Stimulated activated memory B cell treated with anti-CD40 and anti-IgM and Interleukin-4, amounts not matched to agents 10 μg/mL and 1 μg/mL and 100 μg/mL, for 72 hours (primary cell): ENCODE measurements at regions not wholly inside any gene's neighbourhood (a gene's known extent, or its start where the extent isn't known, plus 50 kb on each side); places are given as distances from the start of the nearest gene placed in this dataset.
"Not testable (repeated sequence)": the region's sequence is repeated elsewhere in the genome, so short reads cannot be mapped to it uniquely, and the experiment has no call there.

ENCODE experiments used
- ATAC-seq: fragments of 150-1000 bp; cut with Tn5 transposase; 2 replicates; pipeline ENCODE4 v1.10.0; 2021
- H3K27ac Mint-ChIP-seq: one replicate; pipeline ENCODE4 v1.8.0; 2022; ENCODE audit warnings: mild to moderate bottlenecking, mixed read lengths
- H3K27me3 Mint-ChIP-seq: one replicate; pipeline ENCODE4 v1.8.0; 2022; ENCODE audit warnings: mixed read lengths
- H3K36me3 Mint-ChIP-seq: one replicate; pipeline ENCODE4 v1.8.0; 2022; ENCODE audit warnings: mixed read lengths
- H3K4me1 Mint-ChIP-seq: one replicate; pipeline ENCODE4 v1.8.0; 2022; ENCODE audit warnings: mixed read lengths
- H3K4me3 Mint-ChIP-seq: one replicate; pipeline ENCODE4 v1.8.0; 2022; ENCODE audit warnings: mild to moderate bottlenecking, moderate library complexity, mixed read lengths
- H3K9me3 Mint-ChIP-seq: one replicate; pipeline ENCODE4 v1.8.0; 2022; ENCODE audit warnings: mixed read lengths

DNA sequence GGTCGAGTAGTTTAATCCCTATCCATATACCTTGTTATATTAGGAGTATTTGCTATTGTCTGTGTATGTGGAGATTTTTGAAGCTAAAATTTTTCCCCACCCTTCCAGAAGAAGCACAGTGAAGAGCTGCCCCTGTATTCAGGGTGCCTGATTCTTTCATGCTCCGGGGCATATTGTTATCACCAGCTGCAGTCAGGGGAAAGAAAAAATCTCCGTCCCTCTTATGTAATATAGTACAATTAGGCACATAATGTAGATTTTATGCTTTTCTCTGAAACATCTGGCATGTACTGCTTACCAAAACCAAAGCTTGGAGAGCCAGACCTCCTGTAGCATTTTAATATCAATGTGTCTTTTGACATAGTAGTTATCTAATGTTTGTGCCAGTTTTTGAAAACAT is 214.9 kb upstream of the EDNRB start:
- ATAC-seq, result no peak
- Mint-ChIP-seq H3K4me3 (no peak overlapping the region), H3K9me3 (no peaks in the 10 kb centered on the region), H3K36me3 (no peaks in the 10 kb centered on the region), H3K4me1 (peaks cover 8% of the 10 kb centered on the region), H3K27ac (no peak overlapping the region), H3K27me3 (no peaks in the 10 kb centered on the region)

- ATAC-seq, result no peak
- no peaks in the 10 kb centered on the region for H3K4me1 Mint-ChIP-seq
- H3K4me3 Mint-ChIP-seq, result no peak overlapping the region
- H3K27me3 Mint-ChIP-seq, result no peaks in the 10 kb centered on the region
- no peaks in the 10 kb centered on the region for H3K9me3 Mint-ChIP-seq
- no peaks in the 10 kb centered on the region for H3K36me3 Mint-ChIP-seq
- no peak overlapping the region for H3K27ac Mint-ChIP-seq
Measured at GRCh38 chr13:78131811-78132210, 213.2 kb upstream of the EDNRB start.

- Mint-ChIP-seq H3K4me3 (no peak overlapping the region), H3K27ac (no peak overlapping the region), H3K36me3 (no peaks in the 10 kb centered on the region), H3K4me1 (no peaks in the 10 kb centered on the region), H3K27me3 (no peaks in the 10 kb centered on the region), H3K9me3 (no peaks in the 10 kb centered on the region)
- ATAC-seq, result no peak
Measured at GRCh38 chr13:78131346-78131745, 212.7 kb upstream of the EDNRB start.

DNA sequence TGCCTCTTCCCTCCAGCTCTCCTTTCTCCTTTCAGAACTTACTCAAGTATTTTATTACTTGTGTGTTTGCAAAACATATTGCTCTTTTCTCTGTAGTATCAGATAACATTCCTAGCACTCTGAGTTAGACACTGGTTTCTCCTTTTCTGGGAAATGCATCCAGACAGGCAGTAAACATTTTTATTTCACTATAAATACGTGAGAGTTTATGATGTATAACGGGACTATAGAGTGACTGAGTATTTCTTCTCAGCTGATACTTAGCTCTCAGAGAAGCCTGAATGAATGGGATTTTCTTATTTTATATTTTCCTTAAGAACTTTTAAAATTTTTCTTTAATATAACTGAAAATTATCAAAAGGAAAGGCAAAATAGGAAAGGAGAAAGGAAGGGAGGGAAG is 211.2 kb upstream of the EDNRB start:
- ATAC-seq, result no peak
- H3K36me3 Mint-ChIP-seq, result no peaks in the 10 kb centered on the region
- no peak overlapping the region for H3K4me3 Mint-ChIP-seq
- H3K27ac Mint-ChIP-seq, result no peak overlapping the region
- peaks cover 4% of the 10 kb centered on the region for H3K27me3 Mint-ChIP-seq
- H3K9me3 Mint-ChIP-seq, result no peaks in the 10 kb centered on the region
- H3K4me1 Mint-ChIP-seq, result no peaks in the 10 kb centered on the region

- Mint-ChIP-seq H3K4me1 (no peaks in the 10 kb centered on the region), H3K36me3 (no peaks in the 10 kb centered on the region), H3K4me3 (no peak overlapping the region), H3K27me3 (peaks cover 9% of the 10 kb centered on the region), H3K9me3 (no peaks in the 10 kb centered on the region), H3K27ac (no peak overlapping the region)
- ATAC-seq, result no peak
Measured at GRCh38 chr13:78129359-78129758, 210.7 kb upstream of the EDNRB start.

GRCh38 chr13:78121459-78122348 is 203.1 kb upstream of the EDNRB start:
- Mint-ChIP-seq H3K27me3 (peaks cover 48% of the 10 kb centered on the region), H3K36me3 (no peaks in the 10 kb centered on the region), H3K4me3 (no peak overlapping the region), H3K4me1 (no peaks in the 10 kb centered on the region), H3K27ac (no peak overlapping the region), H3K9me3 (no peaks in the 10 kb centered on the region)
- ATAC-seq, result no peak

- H3K4me1 Mint-ChIP-seq, result no peaks in the 10 kb centered on the region
- no peak overlapping the region for H3K4me3 Mint-ChIP-seq
- H3K27me3 Mint-ChIP-seq, result peaks cover 54% of the 10 kb centered on the region
- H3K36me3 Mint-ChIP-seq, result no peaks in the 10 kb centered on the region
- H3K27ac Mint-ChIP-seq, result no peak overlapping the region
- ATAC-seq, result no peak
- no peaks in the 10 kb centered on the region for H3K9me3 Mint-ChIP-seq
Measured at GRCh38 chr13:78121001-78121400, 202.4 kb upstream of the EDNRB start.

GRCh38 chr13:78120144-78120543 is 201.5 kb upstream of the EDNRB start:
- H3K27ac Mint-ChIP-seq, result not testable (repeated sequence)
- peaks cover 52% of the 10 kb centered on the region for H3K27me3 Mint-ChIP-seq

DNA sequence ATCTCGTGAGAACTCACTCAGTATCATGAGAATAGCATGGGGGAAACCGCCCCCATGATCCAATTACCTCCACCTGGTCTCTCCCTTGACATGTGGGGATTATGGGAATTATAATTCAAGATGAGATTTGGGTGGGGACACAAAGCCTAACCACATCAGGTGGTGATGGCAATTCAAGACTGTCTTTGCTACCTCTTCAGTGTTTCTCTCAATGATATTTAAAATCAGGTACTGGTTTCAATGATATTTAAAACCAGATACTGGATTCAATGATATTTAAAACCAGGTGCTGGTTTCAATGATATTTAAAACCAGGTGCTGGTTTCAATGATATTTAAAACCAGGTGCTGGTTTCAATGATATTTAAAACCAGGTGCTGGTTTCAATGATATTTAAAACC is 198.4 kb upstream of the EDNRB start:
- not testable (repeated sequence) for ATAC-seq, H3K4me1 Mint-ChIP-seq, H3K4me3 Mint-ChIP-seq, H3K27ac Mint-ChIP-seq
- Mint-ChIP-seq H3K27me3 (peaks cover 37% of the 10 kb centered on the region), H3K9me3 (peaks cover 16% of the 10 kb centered on the region), H3K36me3 (peaks cover 12% of the 10 kb centered on the region)

More at GRCh38 chr13:78120144-78120543, 201.5 kb upstream of the EDNRB start:
- ATAC-seq, H3K4me3 Mint-ChIP-seq, H3K9me3 Mint-ChIP-seq, H3K36me3 Mint-ChIP-seq, H3K4me1 Mint-ChIP-seq: not testable (repeated sequence)

DNA sequence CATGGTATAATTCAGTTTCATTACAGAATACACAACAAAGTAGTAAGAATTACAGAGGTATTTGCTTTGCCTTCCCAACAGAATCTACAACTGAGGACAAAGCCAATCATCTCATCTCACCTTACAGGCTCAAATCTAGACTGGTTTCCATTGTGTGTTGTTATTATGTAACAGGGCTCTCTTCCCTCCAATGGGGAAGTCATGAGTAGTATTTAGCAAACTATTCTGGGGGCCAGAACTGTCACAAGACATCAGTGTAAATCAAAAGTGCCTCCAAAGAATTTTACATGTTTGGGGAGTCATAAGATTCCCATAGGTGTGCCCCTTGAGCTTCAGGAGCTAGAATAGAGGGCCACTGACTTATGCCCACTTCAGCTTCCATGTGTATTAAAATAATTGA is 187.0 kb upstream of the EDNRB start:
- no peak overlapping the region for H3K27ac Mint-ChIP-seq
- H3K4me1 Mint-ChIP-seq, result no peaks in the 10 kb centered on the region
- ATAC-seq, result no peak
- no peak overlapping the region for H3K4me3 Mint-ChIP-seq
- no peaks in the 10 kb centered on the region for H3K36me3 Mint-ChIP-seq
- no peaks in the 10 kb centered on the region for H3K9me3 Mint-ChIP-seq
- no peaks in the 10 kb centered on the region for H3K27me3 Mint-ChIP-seq

- Mint-ChIP-seq H3K4me3 (no peak overlapping the region), H3K27ac (no peak overlapping the region), H3K4me1 (no peaks in the 10 kb centered on the region), H3K27me3 (no peaks in the 10 kb centered on the region), H3K9me3 (no peaks in the 10 kb centered on the region), H3K36me3 (no peaks in the 10 kb centered on the region)
- ATAC-seq, result no peak
Measured at GRCh38 chr13:78103936-78104335, 185.3 kb upstream of the EDNRB start.

- Mint-ChIP-seq H3K36me3 (no peaks in the 10 kb centered on the region), H3K9me3 (no peaks in the 10 kb centered on the region), H3K27me3 (no peaks in the 10 kb centered on the region), H3K27ac (no peak overlapping the region), H3K4me1 (no peaks in the 10 kb centered on the region), H3K4me3 (no peak overlapping the region)
- ATAC-seq, result no peak
Measured at GRCh38 chr13:78102741-78103140, 184.1 kb upstream of the EDNRB start.

GRCh38 chr13:78102121-78102677 is 183.6 kb upstream of the EDNRB start:
- Mint-ChIP-seq H3K9me3 (no peaks in the 10 kb centered on the region), H3K4me1 (no peaks in the 10 kb centered on the region), H3K4me3 (no peak overlapping the region), H3K27ac (no peak overlapping the region), H3K27me3 (no peaks in the 10 kb centered on the region), H3K36me3 (no peaks in the 10 kb centered on the region)
- ATAC-seq, result no peak

DNA sequence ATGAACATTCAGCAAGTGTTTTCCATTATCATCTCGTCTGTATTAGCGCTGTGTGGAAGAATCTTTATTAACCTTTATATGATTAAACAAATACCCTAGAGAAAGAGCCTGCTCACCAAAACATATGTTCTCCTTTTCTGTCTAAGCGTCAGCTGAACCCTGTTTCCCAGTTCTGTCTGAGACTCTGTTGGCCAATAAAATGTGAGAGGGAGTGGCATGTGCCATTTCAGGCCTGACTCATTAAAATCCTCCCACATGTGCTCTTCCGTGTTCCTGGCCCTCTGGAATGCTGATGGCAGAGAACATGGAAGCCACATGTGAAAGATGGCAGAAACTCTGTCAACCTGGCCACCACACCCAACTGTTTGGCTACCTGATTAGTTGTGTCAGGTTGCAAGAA is 181.9 kb upstream of the EDNRB start:
- no peaks in the 10 kb centered on the region for H3K36me3 Mint-ChIP-seq

DNA sequence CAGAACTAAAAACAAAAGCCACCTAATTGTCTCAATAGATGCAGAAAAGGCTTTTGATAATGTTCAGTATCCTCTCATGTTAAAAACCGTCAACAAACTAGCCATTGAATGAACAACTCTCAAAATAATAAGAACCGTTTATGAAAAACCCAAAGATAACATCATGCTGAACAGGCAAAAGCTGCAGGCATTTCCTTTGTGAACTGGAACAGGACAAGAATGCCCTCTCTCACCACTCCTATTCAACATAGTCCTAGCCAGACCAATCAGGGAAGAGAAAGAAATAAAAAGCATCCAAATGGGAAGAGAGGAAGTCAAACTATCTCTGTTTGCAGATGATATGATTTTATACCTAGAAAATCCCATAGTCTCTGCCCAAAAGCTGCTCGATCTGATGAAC is 179.6 kb upstream of the EDNRB start:
- Mint-ChIP-seq H3K27me3 (no peaks in the 10 kb centered on the region), H3K27ac (no peak overlapping the region), H3K36me3 (no peaks in the 10 kb centered on the region), H3K9me3 (no peaks in the 10 kb centered on the region), H3K4me3 (no peak overlapping the region), H3K4me1 (no peaks in the 10 kb centered on the region)
- ATAC-seq, result no peak

More for the DNA sequence above, 181.9 kb upstream of the EDNRB start:
- Mint-ChIP-seq H3K9me3 (no peaks in the 10 kb centered on the region), H3K4me1 (no peaks in the 10 kb centered on the region), H3K4me3 (no peak overlapping the region), H3K27ac (no peak overlapping the region), H3K27me3 (no peaks in the 10 kb centered on the region)
- ATAC-seq, result no peak

DNA sequence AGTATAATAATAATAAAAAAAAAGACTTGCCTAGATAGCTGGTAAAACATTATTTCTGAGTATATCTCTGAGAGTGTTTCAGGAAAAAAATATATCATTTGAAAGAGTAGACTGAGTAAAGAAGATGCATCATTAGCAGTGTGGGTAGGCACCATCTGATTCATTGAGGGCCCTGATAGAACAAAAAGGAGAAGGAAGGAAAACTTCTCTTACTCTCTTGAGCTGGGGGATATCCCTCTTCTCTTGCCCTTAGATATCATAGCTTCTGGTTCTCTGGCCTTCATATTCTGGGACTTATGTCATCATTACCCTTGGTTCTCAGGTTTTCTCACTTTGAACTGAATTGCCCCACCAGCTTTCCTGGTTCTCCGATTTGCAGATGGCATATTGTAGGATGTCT is 177.6 kb upstream of the EDNRB start:
- Mint-ChIP-seq H3K4me1 (no peaks in the 10 kb centered on the region), H3K27ac (no peak overlapping the region), H3K9me3 (no peaks in the 10 kb centered on the region), H3K36me3 (no peaks in the 10 kb centered on the region), H3K4me3 (no peak overlapping the region), H3K27me3 (peaks cover 4% of the 10 kb centered on the region)
- ATAC-seq, result no peak
